ENCODE measurements at regions not wholly inside any gene's neighbourhood (a gene's known extent, or its start where the extent isn't known, plus 50 kb on each side); places are given as distances from the start of the nearest gene placed in this dataset.

DNA sequence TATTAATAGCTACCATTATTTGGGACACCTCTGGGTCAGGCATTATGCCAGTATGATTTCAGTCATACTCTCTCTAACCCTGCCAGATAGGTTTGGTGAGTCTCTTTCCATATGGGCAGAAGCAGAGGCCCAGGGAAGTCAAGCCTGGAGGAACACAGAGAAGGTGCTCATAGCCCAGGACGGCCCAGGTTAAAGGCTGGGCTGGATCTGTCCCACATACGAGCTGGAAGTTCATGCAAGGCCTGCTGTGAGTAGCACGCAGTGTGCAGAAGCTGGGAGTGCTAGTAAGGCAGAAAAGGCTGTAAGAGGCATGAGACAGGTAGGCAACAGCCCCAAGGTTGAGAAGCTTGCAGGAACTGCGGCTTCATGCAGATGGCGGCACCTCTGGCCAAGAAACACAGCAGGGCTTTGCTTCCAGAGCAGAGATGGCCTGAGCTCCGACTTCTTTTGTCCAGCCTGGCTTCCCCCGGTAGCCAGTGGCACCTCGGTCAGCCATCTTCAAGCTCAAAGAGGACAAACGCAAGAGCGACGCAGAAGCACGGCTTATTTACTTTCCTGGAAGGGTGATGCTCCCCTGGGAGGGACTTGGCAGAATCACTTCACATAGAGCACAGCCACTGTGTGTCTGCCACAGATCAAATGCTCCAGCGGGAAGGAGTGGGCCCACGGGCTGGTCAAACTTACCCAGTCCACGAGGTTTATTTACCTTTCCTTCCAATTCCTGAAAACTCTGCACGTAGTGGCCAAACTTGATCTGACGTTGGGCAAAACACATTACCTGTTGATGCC, 58.5 kb upstream of the MAP4K4 start (continued):
- TF ChIP-seq BRCA1 (IDR thresholded peaks at IDR 0.05; ENCODE audit: low read depth, low read length) (no peak), BACH1 (IDR thresholded peaks at IDR 0.05; ENCODE audit: low read length) (no peak)

All from H1 (cell line).